Tibial artery (tissue), 4 donors: ENCODE measurements at regions not wholly inside any gene's neighbourhood (a gene's known extent, or its start where the extent isn't known, plus 50 kb on each side); places are given as distances from the start of the nearest gene placed in this dataset.
"Not testable (repeated sequence)": the region's sequence is repeated elsewhere in the genome, so short reads cannot be mapped to it uniquely, and the experiment has no call there.

Experiments
- DNase-seq, 2 donors: peaks; one replicate each; pipeline ENCODE4 v3.0.0-alpha.2; 2019
- H3K27ac ChIP-seq, 2 donors: fragments of 200-600 bp; sonication (generic) in 1 of 2; 1 replicate in 1 of 2; 2 replicates in 1 of 2; pipeline ENCODE4 v1.5.1; 2018 to 2019; ENCODE audit warnings: mild to moderate bottlenecking in 1 of 2
- H3K27me3 ChIP-seq, 2 donors: fragments of 200-600 bp; sonication (generic) in 1 of 2; one replicate each; pipeline versions ENCODE4 v1.5.1 to v1.6.0; 2016 to 2019
- H3K36me3 ChIP-seq, 3 donors: fragments of 200-600 bp; sonication (generic) in 2 of 3; one replicate each; pipeline ENCODE4 v1.5.1; 2016 to 2019; ENCODE audit warnings: mild to moderate bottlenecking in 2 of 3
- H3K4me1 ChIP-seq, 4 donors: fragments of 200-600 bp; sonication (generic) in 2 of 4; 1 replicate in 3 of 4; 2 replicates in 1 of 4; pipeline ENCODE4 v1.5.1; 2016 to 2019
- H3K4me3 ChIP-seq, 2 donors: fragments of 200-600 bp; sonication (generic) in 1 of 2; 1 replicate in 1 of 2; 2 replicates in 1 of 2; pipeline ENCODE4 v1.5.1; 2018 to 2019; ENCODE audit warnings: mild to moderate bottlenecking in 2 of 2
- H3K9me3 ChIP-seq, 3 donors: fragments of 200-600 bp; sonication (generic) in 1 of 3; one replicate each; pipeline ENCODE4 v1.5.1; 2016 to 2019
- CTCF ChIP-seq, 2 experiments: fragments of 200-600 bp in 1 of 2; fragments of 450-650 bp in 1 of 2; IDR thresholded peaks; one replicate each; pipeline ENCODE4 v1.5.1; 2017 to 2019; ENCODE audit warnings: antibody characterized with exemption in 2 of 2, mild to moderate bottlenecking in 1 of 2, moderate library complexity in 1 of 2
- intact Hi-C: fragments of 100-400 bp; cut with DNase I; formaldehyde crosslinking; loops from one replicate; pipeline ENCODE4 v1.15.0; 2023; ENCODE audit warnings: low total_unique reads

DNA sequence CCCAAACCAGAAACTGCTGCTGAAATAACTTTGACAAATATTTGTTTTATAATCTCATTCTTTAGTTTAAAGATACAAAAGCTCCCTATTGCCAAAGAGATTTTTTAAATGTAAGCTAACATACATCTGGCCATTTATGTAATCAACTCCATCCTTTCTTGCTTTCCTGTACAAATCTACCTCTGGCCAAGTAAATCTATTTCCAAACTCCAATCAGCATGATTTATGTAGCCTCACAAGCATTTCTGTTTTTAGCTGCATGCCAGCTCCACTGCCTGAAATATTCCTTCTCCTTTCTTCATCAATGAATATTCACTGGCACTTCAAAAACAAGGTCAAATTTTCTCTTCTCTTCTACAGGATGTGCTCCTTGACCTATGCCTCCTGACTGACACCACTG, 80.0 kb downstream of the SHOX2 start:
- DNase-seq, result no peak
- no peaks in the 10 kb centered on the region for H3K27me3 ChIP-seq
- H3K4me1 ChIP-seq, result no peaks in the 10 kb centered on the region
- intact Hi-C loops, result no loop called here
- H3K9me3 ChIP-seq, result no peaks in the 10 kb centered on the region
- no peak overlapping the region for H3K4me3 ChIP-seq
- no peaks in the 10 kb centered on the region for H3K36me3 ChIP-seq
- TF ChIP-seq CTCF (IDR thresholded peaks at IDR 0.05), result no peak
- H3K27ac ChIP-seq, result no peak overlapping the region

DNA sequence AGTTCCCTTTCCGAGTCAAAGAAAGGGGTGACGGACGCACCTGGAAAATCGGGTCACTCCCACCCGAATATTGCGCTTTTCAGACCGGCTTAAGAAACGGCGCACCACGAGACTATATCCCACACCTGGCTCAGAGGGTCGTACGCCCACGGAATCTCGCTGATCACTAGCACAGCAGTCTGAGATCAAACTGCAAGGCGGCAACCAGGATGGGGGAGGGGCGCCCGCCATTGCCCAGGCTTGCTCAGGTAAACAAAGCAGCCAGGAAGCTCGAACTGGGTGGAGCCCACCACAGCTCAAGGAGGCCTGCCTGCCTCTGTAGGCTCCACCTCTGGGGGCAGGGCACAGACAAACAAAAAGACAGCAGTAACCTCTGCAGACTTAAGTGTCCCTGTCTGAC, 86.3 kb downstream of the SHOX2 start:
- H3K4me3 ChIP-seq, H3K4me1 ChIP-seq, H3K36me3 ChIP-seq, intact Hi-C loops, H3K27me3 ChIP-seq, DNase-seq, H3K27ac ChIP-seq: not testable (repeated sequence)
- peaks cover 0 to 16% (median 7%) of the 10 kb centered on the region in 3 donors for H3K9me3 ChIP-seq

DNA sequence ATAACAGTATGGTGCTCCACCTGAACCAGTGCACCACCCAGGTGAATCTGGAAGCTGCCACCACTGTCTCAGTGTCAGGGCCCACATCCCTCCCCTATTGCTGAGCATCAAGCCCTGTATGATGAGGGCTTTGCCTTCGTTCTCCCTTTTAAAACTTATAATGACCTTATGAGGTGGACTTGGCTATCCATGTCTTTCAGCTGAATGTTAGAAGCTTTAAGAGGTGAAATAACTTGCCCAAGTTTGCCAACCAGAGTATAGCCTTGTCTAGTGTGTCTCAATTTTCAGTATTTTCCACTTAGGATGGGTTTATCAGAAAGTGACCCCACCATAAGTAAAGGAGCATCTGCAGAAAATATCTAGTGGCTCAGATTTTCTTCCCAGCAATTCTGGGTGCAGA, 87.8 kb downstream of the SHOX2 start:
- intact Hi-C loops, result no loop called here
- Histone ChIP-seq H3K27ac (no peak overlapping the region), H3K4me3 (no peak overlapping the region), H3K36me3 (no peaks in the 10 kb centered on the region), H3K9me3 (peaks cover 0 to 16% (median 7%) of the 10 kb centered on the region in 3 donors), H3K4me1 (no peaks in the 10 kb centered on the region), H3K27me3 (no peaks in the 10 kb centered on the region)
- DNase-seq, result no peak
- no peak for TF ChIP-seq CTCF (IDR thresholded peaks at IDR 0.05)

DNA sequence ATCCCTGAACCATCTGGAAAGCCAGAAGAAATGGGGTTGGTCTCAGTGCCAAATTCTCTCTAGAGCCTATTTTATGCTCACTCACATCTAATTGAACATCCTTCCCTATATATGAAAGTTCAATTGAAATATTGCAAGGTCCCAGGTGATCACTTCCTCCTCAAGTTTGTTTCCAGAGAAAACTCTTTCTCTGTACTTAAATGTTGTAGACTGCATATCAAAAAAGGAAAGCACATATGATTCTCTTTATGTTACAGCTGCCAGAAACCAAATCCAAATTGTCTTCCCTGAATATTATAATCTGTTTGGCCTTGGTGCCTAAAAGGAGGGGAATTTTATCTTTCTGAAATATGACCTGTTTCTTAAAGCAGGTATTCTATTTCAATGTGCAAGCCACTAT, 93.3 kb downstream of the SHOX2 start:
- intact Hi-C loops, result no loop called here
- TF ChIP-seq CTCF (IDR thresholded peaks at IDR 0.05), result no peak
- no peak for DNase-seq

GRCh38 chr3:158005391-158006100, 100.7 kb downstream of the SHOX2 start:
- H3K36me3 ChIP-seq, result no peaks in the 10 kb centered on the region
- TF ChIP-seq CTCF (IDR thresholded peaks at IDR 0.05), result no peak
- H3K27me3 ChIP-seq, result no peaks in the 10 kb centered on the region
- no peak overlapping the region for H3K4me3 ChIP-seq
- no peak overlapping the region for H3K27ac ChIP-seq
- intact Hi-C loops, result no loop called here
- H3K4me1 ChIP-seq, result no peaks in the 10 kb centered on the region
- peaks cover 1 to 12% (median 4%) of the 10 kb centered on the region in 3 donors for H3K9me3 ChIP-seq
- no peak for DNase-seq

More for the DNA sequence above, 93.3 kb downstream of the SHOX2 start:
- Histone ChIP-seq H3K9me3 (peaks cover 3 to 15% (median 15%) of the 10 kb centered on the region in 3 donors), H3K36me3 (no peaks in the 10 kb centered on the region), H3K4me3 (no peak overlapping the region), H3K27me3 (no peaks in the 10 kb centered on the region), H3K27ac (no peak overlapping the region), H3K4me1 (no peaks in the 10 kb centered on the region)

- DNase-seq, result no peak
- Histone ChIP-seq H3K36me3 (no peaks in the 10 kb centered on the region), H3K27ac (no peak overlapping the region), H3K4me3 (no peak overlapping the region), H3K4me1 (no peaks in the 10 kb centered on the region), H3K9me3 (peaks cover 0 to 22% (median 12%) of the 10 kb centered on the region in 3 donors), H3K27me3 (no peaks in the 10 kb centered on the region)
- TF ChIP-seq CTCF (IDR thresholded peaks at IDR 0.05), result no peak
- intact Hi-C loops, result no loop called here
Measured at GRCh38 chr3:157999246-157999645, 107.0 kb downstream of the SHOX2 start.
